ENCODE measurements at regions not wholly inside any gene's neighbourhood (a gene's known extent, or its start where the extent isn't known, plus 50 kb on each side); places are given as distances from the start of the nearest gene placed in this dataset.

- H3K27me3 ChIP-seq (ENCODE audit: low read depth): no peaks in the 10 kb centered on the region
- DNase-seq: no peak
- no peak overlapping the region for H3K4me3 ChIP-seq
- H3K4me1 ChIP-seq: no peaks in the 10 kb centered on the region
- peaks cover 19% of the 10 kb centered on the region for H3K9me3 ChIP-seq (replicated peaks)
- no peak for TF ChIP-seq CTCF (IDR thresholded peaks at IDR 0.05; ENCODE audit: borderline replicate concordance)
- H3K36me3 ChIP-seq: no peaks in the 10 kb centered on the region
- intact Hi-C loops (cut with micrococcal nuclease): no loop called here
- no peak overlapping the region for H3K27ac ChIP-seq (replicated peaks)
These were observed 1505.4 kb downstream of the SI start for GRCh38 chr3:163572856-163573255.

GRCh38 chr3:163563485-163563884 is 1514.8 kb downstream of the SI start:
- Histone ChIP-seq H3K36me3 (no peaks in the 10 kb centered on the region), H3K4me1 (no peaks in the 10 kb centered on the region), H3K4me3 (no peak overlapping the region), H3K9me3 (replicated peaks) (peaks cover 6% of the 10 kb centered on the region), H3K27ac (replicated peaks) (no peak overlapping the region), H3K27me3 (ENCODE audit: low read depth) (no peaks in the 10 kb centered on the region)
- no peak for DNase-seq
- intact Hi-C loops (cut with micrococcal nuclease): no loop called here
- no peak for TF ChIP-seq CTCF (IDR thresholded peaks at IDR 0.05; ENCODE audit: borderline replicate concordance)

GRCh38 chr3:163562625-163563024 is 1515.7 kb downstream of the SI start:
- H3K4me1 ChIP-seq: no peaks in the 10 kb centered on the region
- H3K27me3 ChIP-seq (ENCODE audit: low read depth): no peaks in the 10 kb centered on the region
- H3K9me3 ChIP-seq (replicated peaks): peaks cover 6% of the 10 kb centered on the region
- no peak overlapping the region for H3K4me3 ChIP-seq
- TF ChIP-seq CTCF (IDR thresholded peaks at IDR 0.05; ENCODE audit: borderline replicate concordance): no peak
- intact Hi-C loops (cut with micrococcal nuclease): no loop called here
- no peaks in the 10 kb centered on the region for H3K36me3 ChIP-seq
- DNase-seq: no peak
- H3K27ac ChIP-seq (replicated peaks): no peak overlapping the region

- Histone ChIP-seq H3K4me3 (no peak overlapping the region), H3K9me3 (replicated peaks) (peaks cover 6% of the 10 kb centered on the region)
- no peak for TF ChIP-seq CTCF (IDR thresholded peaks at IDR 0.05; ENCODE audit: borderline replicate concordance)
These were observed 1517.1 kb downstream of the SI start for GRCh38 chr3:163561151-163561550.

GRCh38 chr3:163560459-163560858 is 1517.8 kb downstream of the SI start:
- Histone ChIP-seq H3K36me3 (no peaks in the 10 kb centered on the region), H3K9me3 (replicated peaks) (peaks cover 6% of the 10 kb centered on the region), H3K27ac (replicated peaks) (no peak overlapping the region), H3K4me3 (no peak overlapping the region), H3K27me3 (ENCODE audit: low read depth) (no peaks in the 10 kb centered on the region), H3K4me1 (no peaks in the 10 kb centered on the region)
- intact Hi-C loops (cut with micrococcal nuclease): no loop called here
- TF ChIP-seq CTCF (IDR thresholded peaks at IDR 0.05; ENCODE audit: borderline replicate concordance): no peak
- DNase-seq: no peak

More at GRCh38 chr3:163561151-163561550, 1517.1 kb downstream of the SI start:
- H3K4me1 ChIP-seq: no peaks in the 10 kb centered on the region
- no peak for DNase-seq
- no peaks in the 10 kb centered on the region for H3K27me3 ChIP-seq (ENCODE audit: low read depth)
- no peak overlapping the region for H3K27ac ChIP-seq (replicated peaks)
- H3K36me3 ChIP-seq: no peaks in the 10 kb centered on the region
- intact Hi-C loops (cut with micrococcal nuclease): no loop called here
